ENCODE measurements at regions not wholly inside any gene's neighbourhood (a gene's known extent, or its start where the extent isn't known, plus 50 kb on each side); places are given as distances from the start of the nearest gene placed in this dataset.
"Not testable (repeated sequence)": the region's sequence is repeated elsewhere in the genome, so short reads cannot be mapped to it uniquely, and the experiment has no call there.

- no peak for DNase-seq (ENCODE audit: low read depth in 2 of 2)
Measured at GRCh38 chr4:188941524-188942119, 802.4 kb downstream of the TRIML1 start.

- DNase-seq (ENCODE audit: low read depth in 2 of 2) = no peak
Measured at GRCh38 chr4:188942606-188943005, 803.4 kb downstream of the TRIML1 start.

- no peak for DNase-seq (ENCODE audit: low read depth in 2 of 2)
Measured at GRCh38 chr4:188949596-188949995, 810.4 kb downstream of the TRIML1 start.

- no peak for DNase-seq (ENCODE audit: low read depth in 2 of 2)
Measured at GRCh38 chr4:188955066-188955465, 815.8 kb downstream of the TRIML1 start.

GRCh38 chr4:188956566-188956965 lies 817.3 kb downstream of the TRIML1 start:
- DNase-seq (ENCODE audit: low read depth in 2 of 2) = no peak

GRCh38 chr4:188958346-188958745 lies 819.1 kb downstream of the TRIML1 start:
- DNase-seq (ENCODE audit: low read depth in 2 of 2) = no peak

GRCh38 chr4:188959424-188959823 lies 820.2 kb downstream of the TRIML1 start:
- no peak for DNase-seq (ENCODE audit: low read depth in 2 of 2)

- no peak for DNase-seq (ENCODE audit: low read depth in 2 of 2)
Measured at GRCh38 chr4:188960411-188961093, 821.3 kb downstream of the TRIML1 start.

- no peak for DNase-seq (ENCODE audit: low read depth in 2 of 2)
Measured at GRCh38 chr4:188971125-188971524, 831.9 kb downstream of the TRIML1 start.

- no peak for DNase-seq (ENCODE audit: low read depth in 2 of 2)
Measured at GRCh38 chr4:188975271-188975670, 836.0 kb downstream of the TRIML1 start.

- DNase-seq (ENCODE audit: low read depth in 2 of 2) = no peak
Measured at GRCh38 chr4:188976644-188977115, 837.4 kb downstream of the TRIML1 start.

GRCh38 chr4:188977232-188977631 lies 838.0 kb downstream of the TRIML1 start:
- DNase-seq (ENCODE audit: low read depth in 2 of 2) = not testable (repeated sequence)

- no peak for DNase-seq (ENCODE audit: low read depth in 2 of 2)
Measured at GRCh38 chr4:188984518-188984917, 845.3 kb downstream of the TRIML1 start.

- no peak for DNase-seq (ENCODE audit: low read depth in 2 of 2)
Measured at GRCh38 chr4:188986271-188986689, 847.0 kb downstream of the TRIML1 start.

- no peak for DNase-seq (ENCODE audit: low read depth in 2 of 2)
Measured at GRCh38 chr4:188987011-188987410, 847.8 kb downstream of the TRIML1 start.

- no peak for DNase-seq (ENCODE audit: low read depth in 2 of 2)
Measured at GRCh38 chr4:188988131-188988530, 848.9 kb downstream of the TRIML1 start.

- no peak for DNase-seq (ENCODE audit: low read depth in 2 of 2)
Measured at GRCh38 chr4:188989371-188989770, 850.1 kb downstream of the TRIML1 start.

GRCh38 chr4:188992706-188993105 lies 853.5 kb downstream of the TRIML1 start:
- DNase-seq (ENCODE audit: low read depth in 2 of 2) = no peak

- no peak for DNase-seq (ENCODE audit: low read depth in 2 of 2)
Measured at GRCh38 chr4:188993871-188994270, 854.6 kb downstream of the TRIML1 start.

- DNase-seq (ENCODE audit: low read depth in 2 of 2) = no peak
Measured at GRCh38 chr4:189001283-189001970, 862.2 kb downstream of the TRIML1 start.

- no peak for DNase-seq (ENCODE audit: low read depth in 2 of 2)
Measured at GRCh38 chr4:189001971-189002450, 862.8 kb downstream of the TRIML1 start.

GRCh38 chr4:189002475-189002874 lies 863.2 kb downstream of the TRIML1 start:
- DNase-seq (ENCODE audit: low read depth in 2 of 2) = no peak

Measured in stimulated activated CD4-positive, alpha-beta T cell treated with anti-CD3 and anti-CD28 coated beads, Interleukin-15, amount 100 ng/mL, for 48 hours (primary cell).